HG03280 (cell line): ENCODE measurements at regions not wholly inside any gene's neighbourhood (a gene's known extent, or its start where the extent isn't known, plus 50 kb on each side); places are given as distances from the start of the nearest gene placed in this dataset.
"Not testable (repeated sequence)": the region's sequence is repeated elsewhere in the genome, so short reads cannot be mapped to it uniquely, and the experiment has no call there.

Source experiments
- ATAC-seq: cut with Tn5 transposase; IDR thresholded peaks from one replicate; pipeline ENCODE4 v1.9.1; 2021; ENCODE audit warnings: mild to moderate bottlenecking, moderate library complexity; ENCODE audit not compliant: unreplicated experiment

GRCh38 chr12:62194616-62195015 lies 65.6 kb upstream of the USP15 start:
- ATAC-seq = no peak

GRCh38 chr12:62196146-62196545 lies 64.1 kb upstream of the USP15 start:
- no peak for ATAC-seq

GRCh38 chr12:62202861-62203260 lies 57.3 kb upstream of the USP15 start:
- ATAC-seq = not testable (repeated sequence)

GRCh38 chr12:62205346-62205745 lies 54.9 kb upstream of the USP15 start:
- ATAC-seq = no peak

DNA sequence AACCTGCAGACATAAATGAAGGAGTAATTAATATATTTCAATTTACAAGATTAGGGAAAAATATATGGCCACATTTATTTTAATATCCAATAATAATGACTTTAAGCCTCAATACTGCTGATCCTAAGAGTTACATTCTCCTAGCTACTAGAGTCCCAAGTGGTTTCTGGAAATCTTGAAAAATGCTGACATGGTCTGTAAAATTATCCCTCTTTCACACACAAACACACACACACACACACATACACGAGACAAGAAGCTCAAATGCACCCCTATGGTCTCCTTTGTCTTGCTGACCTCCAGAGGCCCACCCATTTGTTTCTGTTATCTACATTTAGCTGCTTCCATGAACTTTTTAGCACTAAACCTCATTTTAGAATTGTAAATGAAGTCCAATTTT lies 53.0 kb upstream of the USP15 start:
- ATAC-seq = no peak
